PC-3 (cell line): ENCODE measurements at regions not wholly inside any gene's neighbourhood (a gene's known extent, or its start where the extent isn't known, plus 50 kb on each side); places are given as distances from the start of the nearest gene placed in this dataset.

Experiments
- CTCF ChIP-seq: fragments of 300-600 bp; sonication (generic); conservative IDR thresholded peaks from 2 replicates; pipeline ENCODE4 v1.5.1; 2017; ENCODE audit warnings: antibody characterized with exemption, low read depth, mild to moderate bottlenecking, low read length
- EZH2 ChIP-seq: fragments of 300-600 bp; sonication (generic); IDR thresholded peaks from one replicate; pipeline ENCODE4 v1.6.1; 2017; ENCODE audit warnings: antibody characterized with exemption, mild to moderate bottlenecking, low read length; ENCODE audit not compliant: unreplicated experiment
- EZH2phosphoT487 ChIP-seq: fragments of 300-600 bp; sonication (generic); IDR thresholded peaks from 2 replicates; pipeline ENCODE4 v1.6.1; 2018; ENCODE audit warnings: mild to moderate bottlenecking, antibody characterized with exemption, low read length, borderline replicate concordance

GRCh38 chr14:34368115-34368970, 93.7 kb downstream of the SPTSSA start:
- TF ChIP-seq EZH2phosphoT487, result no peak
- no peak for TF ChIP-seq CTCF
- no peak for TF ChIP-seq EZH2
